Sigmoid colon (tissue), 6 donors: ENCODE measurements at regions not wholly inside any gene's neighbourhood (a gene's known extent, or its start where the extent isn't known, plus 50 kb on each side); places are given as distances from the start of the nearest gene placed in this dataset.

ENCODE experiments used
- DNase-seq: peaks from one replicate; pipeline ENCODE4 v3.0.0-alpha.2; 2019
- H3K27ac ChIP-seq, 4 donors: fragments of 200-600 bp; sonication (generic); one replicate each; pipeline ENCODE4 v1.5.1; 2016 to 2019; ENCODE audit warnings: mild to moderate bottlenecking in 1 of 4
- H3K27me3 ChIP-seq, 3 donors: fragments of 200-600 bp; sonication (generic); one replicate each; pipeline ENCODE4 v1.5.1; 2019; ENCODE audit warnings: mild to moderate bottlenecking in 1 of 3
- H3K36me3 ChIP-seq, 4 donors: fragments of 200-600 bp; sonication (generic); one replicate each; pipeline ENCODE4 v1.5.1; 2016 to 2019
- H3K4me1 ChIP-seq, 4 donors: fragments of 200-600 bp; sonication (generic); one replicate each; pipeline ENCODE4 v1.5.1; 2017 to 2019
- H3K4me3 ChIP-seq, 4 donors: fragments of 200-600 bp; sonication (generic); one replicate each; pipeline ENCODE4 v1.5.1; 2017 to 2019; ENCODE audit warnings: mild to moderate bottlenecking in 2 of 4, moderate library complexity in 1 of 4
- H3K9me3 ChIP-seq, 4 donors: fragments of 200-600 bp in 3 of 4; sonication (generic) in 3 of 4; one replicate each; pipeline versions ENCODE4 v1.5.1 to v1.6.1; 2013 to 2019
- CTCF ChIP-seq, 4 experiments: fragments of 450-650 bp in 3 of 4; fragments of 200-600 bp in 1 of 4; IDR thresholded peaks; one replicate each; pipeline ENCODE4 v1.5.1; 2016 to 2019; ENCODE audit warnings: antibody characterized with exemption in 4 of 4, mild to moderate bottlenecking in 3 of 4, moderate library complexity in 2 of 4
- EP300 ChIP-seq, 4 donors: sonication (generic); formaldehyde crosslinking; IDR thresholded peaks; one replicate each; pipeline ENCODE4 v1.6.1; 2017; ENCODE audit warnings: antibody characterized with exemption in 4 of 4
- POLR2A ChIP-seq, 2 donors: fragments of 450-650 bp; IDR thresholded peaks; one replicate each; pipeline ENCODE4 v1.6.1; 2016; ENCODE audit warnings: antibody characterized with exemption in 2 of 2, mild to moderate bottlenecking in 2 of 2, moderate library complexity in 2 of 2
- POLR2AphosphoS5 ChIP-seq, 4 donors: sonication (generic); formaldehyde crosslinking; IDR thresholded peaks; one replicate each; pipeline ENCODE4 v1.6.1; 2017; ENCODE audit warnings: antibody characterized with exemption in 4 of 4
- WGBS, 2 donors: extraction: QIAGEN DNeasy Blood & Tissue Kit; methylation state at CpG; one replicate each; pipeline ENCODE4 v1.1.7; 2013; 5-methylcytosine and 5-hydroxymethylcytosine counted together
- intact Hi-C: fragments of 100-400 bp; cut with DNase I; formaldehyde crosslinking; loops from one replicate; pipeline ENCODE4 v1.15.1; 2023
- donor health status: healthy with polysubstance abuse.
- donor health status: healthy.

DNA sequence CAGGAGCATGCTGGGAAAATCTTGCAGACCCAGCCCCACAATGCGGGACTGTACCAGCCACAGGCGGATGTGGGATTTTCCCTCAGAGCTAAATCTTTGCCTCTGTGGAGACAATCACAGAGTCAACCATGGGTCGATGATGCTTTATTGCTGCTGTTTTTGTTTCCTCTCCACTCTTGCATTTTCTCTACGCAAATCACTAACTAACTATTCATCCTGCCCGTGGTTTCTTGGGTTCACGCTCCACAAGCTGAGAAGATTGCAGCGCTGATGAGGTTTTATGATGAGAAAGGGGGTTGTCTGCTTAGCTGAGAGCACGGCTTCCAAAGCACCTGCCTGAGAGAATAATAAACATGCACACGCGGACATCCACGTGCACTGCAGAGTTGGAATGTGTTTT lies 500.2 kb upstream of the ADAMTS16 start:
- DNase-seq, result no peak
- no peaks in the 10 kb centered on the region for H3K36me3 ChIP-seq
- intact Hi-C loops, result no loop called here
- TF ChIP-seq CTCF (IDR thresholded peaks at IDR 0.05), result no peak
- TF ChIP-seq POLR2AphosphoS5 (IDR thresholded peaks at IDR 0.05), result no peak
- no peak for TF ChIP-seq POLR2A (IDR thresholded peaks at IDR 0.05)
- no peak for TF ChIP-seq EP300 (IDR thresholded peaks at IDR 0.05)
- no peaks in the 10 kb centered on the region for H3K4me1 ChIP-seq
- no peak overlapping the region for H3K4me3 ChIP-seq
- WGBS, 2 donors, result 43 to 65% methylated on average over 11 of the region's 11 CpGs
- peaks cover 0 to 4% (median 2%) of the 10 kb centered on the region in 4 donors for H3K9me3 ChIP-seq
- H3K27ac ChIP-seq, result no peak overlapping the region
- H3K27me3 ChIP-seq, result no peaks in the 10 kb centered on the region

GRCh38 chr5:4640795-4641194 lies 499.3 kb upstream of the ADAMTS16 start:
- Histone ChIP-seq H3K27ac (no peak overlapping the region), H3K27me3 (no peaks in the 10 kb centered on the region), H3K36me3 (no peaks in the 10 kb centered on the region), H3K4me1 (no peaks in the 10 kb centered on the region), H3K4me3 (no peak overlapping the region), H3K9me3 (peaks cover 0 to 4% (median 2%) of the 10 kb centered on the region in 4 donors)
- 61 to 62% methylated on average over 2 of the region's 2 CpGs for WGBS, 2 donors
- no peak for DNase-seq
- TF ChIP-seq CTCF (IDR thresholded peaks at IDR 0.05), result no peak
- intact Hi-C loops, result no loop called here

- no peaks in the 10 kb centered on the region for H3K27me3 ChIP-seq
- WGBS, 2 donors, result 88 to 94% methylated on average over 1 of the region's 1 CpG
- no peak for DNase-seq
- no peaks in the 10 kb centered on the region for H3K36me3 ChIP-seq
- TF ChIP-seq CTCF (IDR thresholded peaks at IDR 0.05) (no peak), POLR2A (IDR thresholded peaks at IDR 0.05) (no peak), EP300 (IDR thresholded peaks at IDR 0.05) (no peak), POLR2AphosphoS5 (IDR thresholded peaks at IDR 0.05) (no peak)
- intact Hi-C loops, result no loop called here
- H3K27ac ChIP-seq, result no peak overlapping the region
- no peaks in the 10 kb centered on the region for H3K4me1 ChIP-seq
- H3K9me3 ChIP-seq, result peaks cover 0 to 4% (median 2%) of the 10 kb centered on the region in 4 donors
- no peak overlapping the region for H3K4me3 ChIP-seq
Observed at GRCh38 chr5:4642525-4642924, 497.6 kb upstream of the ADAMTS16 start.

DNA sequence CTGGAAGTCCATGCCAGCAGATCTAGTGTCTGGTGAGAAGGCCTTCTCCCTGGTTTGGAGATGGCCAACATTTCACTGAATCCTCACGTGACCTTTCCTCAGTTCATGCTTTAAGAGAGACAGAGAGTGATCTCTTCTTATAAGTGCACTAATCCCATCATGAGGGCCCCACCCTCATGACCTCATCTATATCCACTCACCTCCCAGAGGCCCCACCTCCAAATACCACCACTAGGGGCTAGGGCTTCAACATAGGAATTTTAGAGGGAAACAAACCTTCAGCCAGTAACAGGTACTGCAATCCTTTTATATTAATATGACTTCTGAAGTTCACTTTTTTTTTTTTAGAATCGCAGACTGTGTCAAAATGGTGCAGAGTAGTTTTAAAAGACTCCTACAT lies 496.9 kb upstream of the ADAMTS16 start:
- Histone ChIP-seq H3K4me3 (no peak overlapping the region), H3K9me3 (peaks cover 0 to 4% (median 2%) of the 10 kb centered on the region in 4 donors), H3K4me1 (no peaks in the 10 kb centered on the region), H3K27me3 (no peaks in the 10 kb centered on the region), H3K36me3 (no peaks in the 10 kb centered on the region), H3K27ac (no peak overlapping the region)
- 87 to 90% methylated on average over 2 of the region's 2 CpGs for WGBS, 2 donors
- no peak for DNase-seq
- no peak for TF ChIP-seq POLR2AphosphoS5 (IDR thresholded peaks at IDR 0.05)
- TF ChIP-seq CTCF (IDR thresholded peaks at IDR 0.05), result no peak
- TF ChIP-seq EP300 (IDR thresholded peaks at IDR 0.05), result no peak
- no peak for TF ChIP-seq POLR2A (IDR thresholded peaks at IDR 0.05)
- intact Hi-C loops, result no loop called here

- no peak for DNase-seq
- no peak overlapping the region for H3K4me3 ChIP-seq
- peaks cover 0 to 4% (median 2%) of the 10 kb centered on the region in 4 donors for H3K9me3 ChIP-seq
- no peaks in the 10 kb centered on the region for H3K27me3 ChIP-seq
- H3K27ac ChIP-seq, result no peak overlapping the region
- TF ChIP-seq EP300 (IDR thresholded peaks at IDR 0.05) (no peak), CTCF (IDR thresholded peaks at IDR 0.05) (no peak), POLR2AphosphoS5 (IDR thresholded peaks at IDR 0.05) (no peak)
- H3K4me1 ChIP-seq, result no peaks in the 10 kb centered on the region
- intact Hi-C loops, result no loop called here
- WGBS, 2 donors, result 92 to 96% methylated on average over 17 of the region's 17 CpGs
- no peaks in the 10 kb centered on the region for H3K36me3 ChIP-seq
Observed at GRCh38 chr5:4643960-4644359, 496.2 kb upstream of the ADAMTS16 start.
